GF-D8 (cell line): ENCODE measurements at regions not wholly inside any gene's neighbourhood (a gene's known extent, or its start where the extent isn't known, plus 50 kb on each side); places are given as distances from the start of the nearest gene placed in this dataset.

Source experiments
- DNase-seq: peaks from one replicate; lab custom pipeline; 2025; lab: John Stamatoyannopoulos, UW

GRCh38 chr14:87732562-87732961 is 260.4 kb downstream of the GALC start:
- no peak for DNase-seq

- DNase-seq = no peak
Observed at GRCh38 chr14:87725318-87725717, 267.7 kb downstream of the GALC start.

DNA sequence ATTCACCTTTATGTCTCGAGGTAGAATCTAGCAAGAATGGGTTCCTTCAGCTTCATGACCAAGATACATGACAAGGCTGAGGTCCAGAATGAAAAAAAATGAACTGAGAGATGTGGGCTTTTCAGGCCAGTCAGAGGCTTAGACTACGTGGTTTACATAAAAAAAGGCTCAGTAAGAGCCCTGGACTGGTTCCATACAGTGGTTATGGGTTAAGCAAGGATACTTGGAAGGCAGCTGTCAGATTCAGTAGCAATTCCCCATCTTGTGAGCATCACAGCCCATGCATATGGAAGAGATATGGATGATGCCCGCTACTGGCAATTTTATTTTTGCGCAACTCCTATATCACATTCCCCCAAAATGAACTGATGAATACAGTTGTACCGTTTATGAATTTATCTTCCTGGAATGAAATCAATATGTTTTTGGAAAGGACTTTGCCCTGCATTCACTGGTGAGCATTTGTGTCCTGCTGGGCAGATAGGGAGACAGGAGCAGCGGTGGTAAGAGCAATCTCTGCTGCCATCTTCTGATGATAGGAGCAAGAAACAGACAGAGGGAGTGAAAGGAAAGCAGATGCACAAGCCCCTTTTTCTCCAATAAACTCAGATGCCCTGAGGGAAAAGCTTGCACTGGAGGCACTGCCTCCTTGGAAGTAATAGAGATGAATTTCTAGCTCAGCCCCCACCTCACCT is 280.4 kb downstream of the GALC start:
- DNase-seq = no peak

GRCh38 chr14:87705439-87705896 is 287.5 kb downstream of the GALC start:
- no peak for DNase-seq

- no peak for DNase-seq
Observed at GRCh38 chr14:87698481-87698880, 294.5 kb downstream of the GALC start.

DNA sequence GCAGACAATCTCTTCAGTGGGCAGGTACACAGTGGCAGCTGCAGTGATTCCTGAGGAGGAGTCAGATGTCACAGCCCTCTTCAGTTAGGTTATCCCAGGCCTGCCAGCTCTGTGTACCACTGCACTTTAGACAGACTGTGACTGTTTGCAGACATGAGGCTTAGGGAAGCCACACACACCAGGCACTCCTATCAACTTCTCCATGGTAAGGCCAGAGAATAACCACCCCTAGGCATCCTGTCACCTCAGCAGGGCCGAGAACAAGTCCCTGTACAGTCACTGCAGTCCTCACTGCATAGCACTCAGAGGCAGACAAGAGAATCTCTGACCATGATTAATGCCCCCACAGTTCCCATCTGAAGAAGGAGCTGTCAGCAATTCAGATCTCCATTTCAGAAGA is 296.5 kb downstream of the GALC start:
- no peak for DNase-seq

DNA sequence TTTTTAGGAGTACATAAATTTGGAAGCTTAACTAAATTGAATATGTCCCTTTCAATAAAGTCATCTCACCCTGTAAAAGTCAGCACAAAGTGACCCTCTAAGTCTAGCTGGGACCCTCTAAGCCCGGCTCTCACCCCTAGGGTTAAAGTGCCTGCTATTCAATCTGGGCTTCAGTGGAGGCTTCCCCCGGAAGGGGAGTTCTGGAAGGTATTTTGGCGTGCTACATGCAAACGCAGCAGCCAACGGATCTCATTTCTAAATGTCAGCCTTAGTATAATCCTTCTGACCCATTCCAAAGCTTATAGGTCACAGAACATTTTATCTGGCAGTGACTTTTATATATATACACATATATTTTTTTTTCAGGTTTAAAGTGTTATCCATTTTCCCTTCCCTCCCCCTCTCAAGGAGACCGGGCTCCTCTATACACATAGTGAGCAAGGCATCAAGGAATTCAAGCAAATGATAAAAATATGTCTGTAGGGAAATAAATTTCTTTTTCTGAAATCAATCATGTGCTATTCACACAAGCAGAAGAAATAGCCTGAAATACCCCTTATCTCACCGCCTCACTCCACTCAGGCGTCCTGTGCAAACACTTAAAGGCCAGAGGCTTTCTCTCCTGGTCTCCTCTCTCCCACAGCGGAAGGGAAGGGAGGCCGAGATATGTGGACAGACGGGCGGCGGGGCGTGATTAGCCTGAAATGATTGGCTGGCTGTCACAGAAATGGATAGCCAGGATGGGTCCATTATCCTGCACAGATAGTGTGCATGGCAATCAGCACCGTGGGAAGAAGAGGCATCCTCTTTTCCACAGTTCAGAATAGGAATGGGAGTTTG is 301.7 kb downstream of the GALC start:
- no peak for DNase-seq

DNA sequence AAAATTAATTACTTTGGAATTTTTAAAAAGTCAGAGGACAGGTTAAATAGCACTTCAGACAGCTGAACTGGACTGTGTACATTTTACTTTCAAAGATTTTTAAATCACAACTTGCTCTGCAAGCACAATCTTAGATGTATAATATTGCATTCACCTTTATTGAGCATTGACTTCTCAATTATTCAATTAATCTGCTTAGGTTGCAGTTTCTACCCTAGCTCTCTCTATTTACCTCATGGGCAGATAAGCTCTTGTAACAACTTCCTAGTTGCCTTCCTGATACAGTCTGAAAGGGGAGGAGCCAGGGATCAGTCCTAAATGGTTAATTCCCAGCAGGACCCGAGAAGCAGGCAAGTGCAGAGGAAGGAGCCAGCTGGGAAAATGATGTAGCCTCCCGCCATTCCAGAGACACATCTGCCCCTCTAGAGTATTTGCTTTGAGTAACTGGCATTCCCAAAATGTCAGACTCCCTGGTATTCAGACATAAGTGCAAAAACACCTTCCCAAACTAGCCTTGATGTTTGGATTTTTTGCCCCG is 302.8 kb downstream of the GALC start:
- no peak for DNase-seq

- DNase-seq = no peak
Observed at GRCh38 chr14:87688524-87688923, 304.5 kb downstream of the GALC start.

DNA sequence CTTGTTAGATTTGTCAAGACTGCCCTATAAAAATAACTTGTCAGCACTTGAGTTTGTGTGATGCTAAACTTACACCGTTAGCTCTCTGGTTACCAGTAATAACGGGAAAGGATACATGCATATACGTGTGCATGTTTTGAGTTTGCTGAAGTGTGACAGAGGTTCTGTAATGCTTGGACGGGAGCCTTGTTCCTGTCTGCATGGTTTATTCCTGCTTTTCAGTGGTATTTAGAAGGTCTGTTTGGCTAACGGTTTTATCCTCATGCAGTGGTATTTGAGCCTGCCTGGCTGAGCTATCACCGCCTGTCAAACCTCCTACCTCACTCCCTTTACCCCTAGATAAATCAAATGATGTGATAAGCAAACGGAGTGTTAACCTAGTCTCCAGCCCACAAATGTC is 305.6 kb downstream of the GALC start:
- no peak for DNase-seq

GRCh38 chr14:87686746-87687145 is 306.2 kb downstream of the GALC start:
- DNase-seq = no peak

- DNase-seq = no peak
Observed at GRCh38 chr14:87679866-87680265, 313.1 kb downstream of the GALC start.

- DNase-seq = no peak
Observed at GRCh38 chr14:87678624-87679023, 314.4 kb downstream of the GALC start.

GRCh38 chr14:87676814-87677437 is 316.1 kb downstream of the GALC start:
- no peak for DNase-seq

- no peak for DNase-seq
Observed at GRCh38 chr14:87667659-87668058, 325.3 kb downstream of the GALC start.

- no peak for DNase-seq
Observed at GRCh38 chr14:87656315-87656714, 336.7 kb downstream of the GALC start.

DNA sequence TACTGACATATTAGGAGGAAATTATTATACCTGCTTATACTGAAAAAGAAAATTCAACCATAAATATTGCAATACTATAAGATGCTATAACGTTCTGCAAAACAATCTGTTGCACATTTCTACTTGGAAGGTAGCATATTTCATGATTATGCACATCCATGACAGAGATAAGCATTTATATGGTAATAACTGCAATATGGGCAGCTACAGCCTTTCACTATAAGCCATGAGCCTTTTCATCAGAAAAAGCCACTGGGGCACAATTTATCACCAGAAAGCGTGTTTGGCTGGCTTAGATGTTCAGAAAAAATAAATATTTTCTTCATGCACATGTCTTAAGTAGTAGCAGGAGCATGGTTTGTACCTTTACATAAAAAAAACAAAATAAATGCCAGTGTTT is 340.7 kb downstream of the GALC start:
- DNase-seq = no peak

DNA sequence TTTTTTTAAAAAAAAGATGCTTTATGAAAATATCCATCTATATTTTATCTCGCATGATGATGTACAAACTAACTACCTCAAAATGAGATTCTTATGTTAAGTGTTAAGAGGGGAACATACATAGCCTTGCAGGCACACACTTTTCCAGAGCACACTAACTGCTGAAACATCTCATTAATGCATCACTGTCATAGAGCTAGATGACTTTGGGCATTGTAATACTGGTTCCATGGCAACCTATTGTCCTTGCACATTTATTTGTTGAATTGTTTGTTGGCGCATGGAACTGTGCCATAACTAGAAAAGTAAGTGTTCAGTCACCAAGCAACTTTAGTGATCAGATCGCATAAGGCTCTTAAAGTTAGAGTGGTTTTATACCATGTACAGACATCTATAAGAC is 348.3 kb downstream of the GALC start:
- DNase-seq = no peak

DNA sequence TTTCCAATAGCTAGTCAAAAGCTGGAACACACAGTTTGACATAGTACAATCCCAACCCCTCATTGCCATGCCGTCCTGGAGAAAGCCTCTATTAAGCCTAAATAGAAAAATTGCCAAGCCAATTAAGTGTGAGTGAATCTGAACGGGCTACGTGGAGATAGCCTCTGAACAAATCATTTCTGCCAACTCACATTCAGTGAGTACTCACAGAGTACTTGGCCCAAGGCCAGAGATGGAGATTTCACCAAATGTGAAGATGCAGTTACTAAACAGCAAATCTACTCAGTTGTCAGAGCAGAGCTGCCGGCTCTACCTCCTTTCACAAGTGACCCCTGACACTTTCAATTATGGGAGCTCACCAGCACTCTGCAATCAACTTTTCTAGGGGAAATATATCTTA is 350.0 kb downstream of the GALC start:
- DNase-seq = no peak

DNA sequence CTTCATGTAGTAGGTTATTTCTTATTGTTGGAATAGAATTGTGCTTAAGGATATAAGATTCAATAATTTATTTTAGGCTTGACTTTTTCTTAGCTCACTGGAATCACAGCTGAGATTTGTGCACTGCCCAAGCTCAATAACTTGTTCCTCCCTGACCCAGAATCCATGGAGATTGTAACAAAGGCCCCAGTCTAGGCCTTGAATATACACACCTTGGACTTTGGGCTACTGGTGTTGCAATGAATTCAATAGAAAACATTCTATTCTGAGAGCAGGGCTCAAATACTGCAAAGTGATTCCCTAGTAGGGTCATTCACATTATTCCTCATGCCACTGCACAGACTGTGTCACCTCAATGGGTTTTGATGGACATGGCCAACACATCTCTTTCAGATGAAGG is 352.4 kb downstream of the GALC start:
- DNase-seq = no peak

- no peak for DNase-seq
Observed at GRCh38 chr14:87638196-87638595, 354.8 kb downstream of the GALC start.

DNA sequence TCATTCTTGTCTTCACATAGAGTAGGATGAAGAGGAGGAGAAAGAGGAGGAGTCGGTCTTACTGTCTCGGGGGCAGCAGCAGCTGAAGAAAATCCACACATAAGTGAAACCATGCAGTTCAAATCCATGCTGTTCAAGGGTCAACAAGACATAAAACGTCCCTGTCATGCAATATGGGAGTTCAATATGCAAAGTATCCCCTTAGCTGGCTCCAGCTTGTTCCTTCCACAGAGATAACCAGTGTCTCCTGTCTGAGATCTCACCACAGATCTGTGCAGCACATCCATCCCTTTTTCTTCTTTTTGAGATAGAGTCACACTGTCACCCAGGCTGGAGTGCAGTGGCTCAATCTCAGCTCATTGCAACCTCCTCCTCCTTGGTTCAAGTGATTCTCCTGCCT is 357.5 kb downstream of the GALC start:
- DNase-seq = no peak

DNA sequence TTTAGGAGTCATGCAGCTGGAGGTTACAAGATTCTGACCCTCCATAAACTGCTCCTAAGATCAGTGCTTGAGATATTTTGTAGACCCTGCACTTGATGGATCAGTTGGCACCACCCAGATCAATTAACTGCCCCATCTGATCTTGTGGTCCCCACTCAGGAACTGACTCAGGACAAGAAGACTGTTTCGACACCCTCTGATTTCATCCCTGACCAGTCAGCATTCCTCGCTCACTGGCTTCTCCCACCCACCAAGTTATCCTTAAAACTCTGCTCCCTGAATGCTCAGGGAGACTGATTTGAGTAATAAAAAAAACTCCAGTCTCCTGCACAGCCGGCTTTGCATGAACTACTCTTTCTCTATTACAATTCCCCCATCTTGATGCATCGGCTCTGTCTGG is 360.2 kb downstream of the GALC start:
- no peak for DNase-seq
